BE2C (cell line): ENCODE measurements at regions not wholly inside any gene's neighbourhood (a gene's known extent, or its start where the extent isn't known, plus 50 kb on each side); places are given as distances from the start of the nearest gene placed in this dataset.

Experiments
- DNase-seq: peaks from one replicate; pipeline ENCODE4 v3.0.0-alpha.2; 2020
- H3K27me3 ChIP-seq: fragments of 250-450 bp; sonication (Bioruptor Pico); 2 replicates; pipeline ENCODE4 v1.5.1; 2020; ENCODE audit warnings: mild to moderate bottlenecking
- H3K36me3 ChIP-seq: fragments of 250-450 bp; sonication (Bioruptor Pico); 2 replicates; pipeline ENCODE4 v1.5.1; 2020; ENCODE audit warnings: mild to moderate bottlenecking
- H3K4me1 ChIP-seq: fragments of 250-450 bp; sonication (Bioruptor Pico); 2 replicates; pipeline ENCODE4 v1.5.1; 2020
- H3K4me3 ChIP-seq: 2 replicates; pipeline ENCODE4 v1.5.1; 2011; ENCODE audit warnings: low read depth, low read length
- H3K9me3 ChIP-seq: fragments of 250-450 bp; sonication (Bioruptor Pico); 2 replicates; pipeline ENCODE4 v1.5.1; 2020
- TF ChIP-seq, protein P1 (sequence below): IDR thresholded peaks from 2 replicates; pipeline ENCODE4 v1.5.1; 2012; ENCODE audit warnings: mild to moderate bottlenecking, low read depth, low read length

DNA sequence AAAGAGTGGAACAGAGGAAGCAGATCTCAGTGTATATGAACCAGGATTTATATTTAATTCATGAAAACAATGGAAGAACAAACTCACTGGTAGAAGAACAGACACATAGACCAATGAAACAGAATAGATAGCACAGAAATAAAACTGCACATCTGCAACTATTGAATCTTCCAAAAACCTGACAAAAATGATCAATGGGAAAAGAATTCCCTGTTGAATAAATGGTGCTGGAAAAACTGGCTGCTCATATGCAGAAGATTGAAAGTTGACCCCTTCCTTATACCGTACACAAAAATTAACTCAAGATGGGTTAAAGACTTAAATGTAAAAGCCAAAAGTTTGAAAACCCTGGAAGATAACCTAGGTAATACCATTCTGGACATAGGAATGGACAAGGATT, 391.0 kb downstream of the MAGEB5 start:
- TF ChIP-seq, protein P1, sequence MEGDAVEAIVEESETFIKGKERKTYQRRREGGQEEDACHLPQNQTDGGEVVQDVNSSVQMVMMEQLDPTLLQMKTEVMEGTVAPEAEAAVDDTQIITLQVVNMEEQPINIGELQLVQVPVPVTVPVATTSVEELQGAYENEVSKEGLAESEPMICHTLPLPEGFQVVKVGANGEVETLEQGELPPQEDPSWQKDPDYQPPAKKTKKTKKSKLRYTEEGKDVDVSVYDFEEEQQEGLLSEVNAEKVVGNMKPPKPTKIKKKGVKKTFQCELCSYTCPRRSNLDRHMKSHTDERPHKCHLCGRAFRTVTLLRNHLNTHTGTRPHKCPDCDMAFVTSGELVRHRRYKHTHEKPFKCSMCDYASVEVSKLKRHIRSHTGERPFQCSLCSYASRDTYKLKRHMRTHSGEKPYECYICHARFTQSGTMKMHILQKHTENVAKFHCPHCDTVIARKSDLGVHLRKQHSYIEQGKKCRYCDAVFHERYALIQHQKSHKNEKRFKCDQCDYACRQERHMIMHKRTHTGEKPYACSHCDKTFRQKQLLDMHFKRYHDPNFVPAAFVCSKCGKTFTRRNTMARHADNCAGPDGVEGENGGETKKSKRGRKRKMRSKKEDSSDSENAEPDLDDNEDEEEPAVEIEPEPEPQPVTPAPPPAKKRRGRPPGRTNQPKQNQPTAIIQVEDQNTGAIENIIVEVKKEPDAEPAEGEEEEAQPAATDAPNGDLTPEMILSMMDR: no peak
- no peaks in the 10 kb centered on the region for H3K27me3 ChIP-seq
- H3K4me3 ChIP-seq: no peak overlapping the region

DNA sequence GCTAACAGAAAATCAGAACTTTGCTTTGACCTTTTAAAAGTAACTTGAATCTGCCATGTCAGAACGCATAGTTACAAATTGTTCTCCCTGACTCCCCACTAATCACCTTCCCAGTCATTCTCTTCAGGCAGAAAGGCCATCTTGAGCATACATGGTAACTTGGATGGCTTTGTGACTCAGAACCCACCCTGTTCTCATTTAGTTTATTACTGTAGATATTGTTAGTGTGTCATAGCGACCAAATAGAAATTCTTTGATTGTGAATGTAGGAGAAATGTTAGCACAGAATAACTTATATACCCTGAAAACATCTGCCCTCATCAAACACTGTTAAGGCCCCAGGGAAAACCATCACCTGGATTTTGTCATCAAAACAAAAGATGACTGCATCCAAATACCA, 382.0 kb downstream of the MAGEB5 start:
- H3K36me3 ChIP-seq: no peaks in the 10 kb centered on the region
- no peak for DNase-seq
- H3K4me1 ChIP-seq: no peaks in the 10 kb centered on the region
- H3K9me3 ChIP-seq: no peaks in the 10 kb centered on the region
- no peaks in the 10 kb centered on the region for H3K27me3 ChIP-seq
- TF ChIP-seq, protein P1: no peak
- no peak overlapping the region for H3K4me3 ChIP-seq

More for the DNA sequence above, 391.0 kb downstream of the MAGEB5 start:
- H3K4me1 ChIP-seq: no peaks in the 10 kb centered on the region
- H3K36me3 ChIP-seq: no peaks in the 10 kb centered on the region
- H3K9me3 ChIP-seq: no peaks in the 10 kb centered on the region
- no peak for DNase-seq

DNA sequence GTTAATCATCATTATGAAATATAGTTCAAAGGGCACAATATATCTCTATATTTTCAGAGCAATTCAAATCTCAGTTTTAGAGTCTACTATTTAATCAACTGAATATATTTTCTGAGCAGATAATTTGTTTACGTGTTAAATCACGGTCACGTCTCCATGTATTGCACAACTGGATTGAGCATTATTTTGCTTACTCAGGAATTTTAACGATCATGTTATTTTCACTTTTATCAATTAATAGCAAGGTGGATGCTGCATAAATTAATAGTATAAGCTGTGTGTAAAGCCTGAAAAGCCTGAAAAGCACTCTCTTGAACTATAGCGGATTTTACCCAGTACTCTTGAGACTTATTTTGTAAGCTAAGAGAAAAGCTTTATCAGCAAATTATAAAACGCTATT, 374.9 kb downstream of the MAGEB5 start:
- Histone ChIP-seq H3K27me3 (no peaks in the 10 kb centered on the region), H3K4me3 (no peak overlapping the region), H3K4me1 (no peaks in the 10 kb centered on the region), H3K36me3 (no peaks in the 10 kb centered on the region), H3K9me3 (no peaks in the 10 kb centered on the region)
- no peak for DNase-seq
- TF ChIP-seq, protein P1: no peak

DNA sequence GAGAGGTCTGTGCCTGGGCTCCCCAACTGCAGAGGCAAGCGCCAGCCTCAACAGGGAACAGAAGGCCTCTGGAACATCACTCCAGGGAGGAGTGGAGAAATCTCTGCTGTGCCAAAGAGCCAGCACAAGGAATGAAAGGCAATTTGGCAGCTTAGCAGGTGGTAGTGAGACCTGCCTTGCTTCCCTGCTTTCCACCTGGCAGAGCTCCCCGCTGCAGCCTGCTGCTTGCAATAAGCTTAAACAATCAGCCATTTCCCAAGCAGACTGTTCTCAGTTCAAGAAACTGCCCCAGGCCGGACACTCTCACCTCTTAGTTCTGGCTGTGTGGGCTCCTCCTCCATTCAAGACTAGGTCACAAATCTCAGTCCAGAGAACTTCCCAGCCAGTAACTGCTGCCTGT, 370.6 kb downstream of the MAGEB5 start:
- no peak overlapping the region for H3K4me3 ChIP-seq
- H3K4me1 ChIP-seq: no peaks in the 10 kb centered on the region
- no peaks in the 10 kb centered on the region for H3K27me3 ChIP-seq
- no peaks in the 10 kb centered on the region for H3K36me3 ChIP-seq
- TF ChIP-seq, protein P1: no peak
- no peak for DNase-seq
- H3K9me3 ChIP-seq: no peaks in the 10 kb centered on the region

DNA sequence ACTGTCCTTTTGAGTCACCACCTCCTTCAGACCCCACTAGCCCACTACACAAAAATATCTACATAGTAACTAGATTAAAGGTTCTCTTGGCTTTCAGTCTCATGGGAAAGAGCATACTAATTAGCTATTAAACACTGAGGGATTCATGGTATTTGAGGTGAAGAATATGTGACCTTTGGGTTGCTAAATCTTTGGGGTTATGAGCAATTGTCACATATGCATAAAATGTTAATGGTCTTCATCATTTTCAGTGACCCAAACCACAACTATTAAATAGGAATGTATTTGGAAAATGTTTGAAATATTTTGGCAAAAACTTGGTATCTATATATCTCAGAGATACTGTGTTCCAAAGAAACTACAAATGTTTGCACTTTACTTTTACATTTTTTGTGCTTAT, 365.1 kb downstream of the MAGEB5 start:
- no peak overlapping the region for H3K4me3 ChIP-seq
- no peaks in the 10 kb centered on the region for H3K4me1 ChIP-seq
- H3K9me3 ChIP-seq: no peaks in the 10 kb centered on the region
- TF ChIP-seq, protein P1: no peak
- H3K27me3 ChIP-seq: no peaks in the 10 kb centered on the region
- H3K36me3 ChIP-seq: no peaks in the 10 kb centered on the region
- DNase-seq: no peak

DNA sequence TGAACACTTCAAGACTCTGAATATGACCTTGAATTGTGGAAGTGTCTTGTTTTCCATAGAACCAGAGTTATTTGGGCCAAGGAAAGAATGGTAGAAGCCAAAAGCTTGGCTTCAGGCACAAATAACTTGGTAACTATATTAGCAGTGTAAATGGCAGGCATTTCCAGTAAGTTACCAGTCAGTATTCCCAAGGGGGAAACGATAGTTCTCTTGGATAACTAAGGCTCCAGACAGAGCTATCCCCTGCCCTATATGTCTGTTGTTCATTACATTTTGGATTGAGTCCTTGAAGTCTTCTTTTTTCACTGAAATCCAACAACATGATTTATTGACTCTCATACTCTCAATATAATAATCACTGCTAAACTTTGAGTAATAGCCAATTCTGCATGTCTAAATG, 364.1 kb downstream of the MAGEB5 start:
- DNase-seq: no peak
- Histone ChIP-seq H3K4me3 (no peak overlapping the region), H3K4me1 (no peaks in the 10 kb centered on the region), H3K9me3 (no peaks in the 10 kb centered on the region), H3K27me3 (no peaks in the 10 kb centered on the region), H3K36me3 (no peaks in the 10 kb centered on the region)
- TF ChIP-seq, protein P1: no peak
